ENCODE measurements at regions not wholly inside any gene's neighbourhood (a gene's known extent, or its start where the extent isn't known, plus 50 kb on each side); places are given as distances from the start of the nearest gene placed in this dataset.

DNA sequence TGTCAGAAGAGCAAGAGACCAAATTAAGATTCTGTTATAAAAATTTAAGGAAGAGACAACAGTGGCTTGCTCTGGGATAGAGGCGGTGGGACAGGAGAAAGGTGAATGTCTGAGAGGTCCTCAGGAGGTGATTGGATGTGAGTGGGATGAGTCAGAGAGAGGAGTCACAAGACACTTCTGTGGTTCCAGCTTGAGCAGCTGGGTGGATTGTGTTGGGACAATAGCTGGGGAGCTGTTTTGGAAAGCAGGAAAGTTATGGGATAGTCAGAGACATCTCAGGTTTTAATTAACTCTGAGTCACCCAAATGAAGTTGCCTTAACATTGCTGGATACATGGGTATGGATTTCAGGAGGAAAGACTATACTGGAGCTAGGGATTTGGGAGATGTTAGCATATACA, 218.0 kb upstream of the TRIB2 start:
- no peak for DNase-seq (ENCODE audit: low read depth)

DNA sequence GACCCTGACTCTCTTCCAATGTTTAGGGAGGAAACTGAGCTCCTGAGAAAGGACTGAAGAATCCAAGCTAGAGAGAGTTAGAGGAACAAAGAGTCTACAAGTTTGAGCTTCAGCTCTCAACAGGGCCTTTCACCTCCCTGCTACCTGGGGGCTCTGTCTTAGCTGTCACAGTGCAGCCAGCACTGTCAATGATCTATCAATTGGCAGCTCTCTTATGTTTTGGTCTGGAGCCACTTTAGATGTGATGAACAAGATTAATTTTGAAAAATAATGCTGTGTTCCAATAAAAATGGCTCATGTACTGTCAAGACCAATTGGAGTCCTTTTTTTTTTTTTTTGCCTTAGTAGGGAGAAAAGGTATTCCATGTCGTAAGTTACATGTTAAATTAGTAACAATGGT, 215.8 kb upstream of the TRIB2 start:
- DNase-seq (ENCODE audit: low read depth) = no peak

DNA sequence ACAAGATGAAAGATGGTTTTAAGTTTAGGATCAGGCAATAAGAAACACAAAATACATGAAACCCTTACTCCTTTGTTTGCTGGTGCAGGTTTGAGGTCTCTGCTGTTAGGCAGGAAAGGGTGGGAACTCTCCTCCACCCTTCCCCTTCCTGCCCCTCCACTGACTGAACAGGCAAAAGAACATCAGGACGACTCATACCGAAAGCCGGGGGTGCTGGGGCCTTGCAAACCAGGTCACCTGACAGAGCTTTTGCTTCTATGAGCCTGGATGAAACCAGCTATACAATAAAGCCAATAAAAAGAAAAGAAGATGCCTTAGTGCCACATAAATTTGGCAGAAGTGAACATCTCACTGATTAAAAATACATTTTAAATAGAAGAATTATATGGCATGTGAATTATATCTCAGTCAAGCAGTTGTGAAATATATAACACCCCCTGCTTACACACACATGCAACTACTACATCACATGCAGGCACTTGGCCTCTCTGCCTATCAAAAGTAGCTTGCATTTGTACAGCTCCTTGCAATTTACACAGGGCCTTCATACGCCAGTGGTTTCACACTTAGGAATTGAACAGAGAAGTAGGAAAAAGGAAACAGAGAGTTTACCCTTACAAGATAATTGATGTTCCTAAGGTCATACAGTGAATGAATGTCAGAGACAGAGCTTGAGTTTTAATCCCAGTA, 215.1 kb upstream of the TRIB2 start:
- DNase-seq (ENCODE audit: low read depth) = no peak

DNA sequence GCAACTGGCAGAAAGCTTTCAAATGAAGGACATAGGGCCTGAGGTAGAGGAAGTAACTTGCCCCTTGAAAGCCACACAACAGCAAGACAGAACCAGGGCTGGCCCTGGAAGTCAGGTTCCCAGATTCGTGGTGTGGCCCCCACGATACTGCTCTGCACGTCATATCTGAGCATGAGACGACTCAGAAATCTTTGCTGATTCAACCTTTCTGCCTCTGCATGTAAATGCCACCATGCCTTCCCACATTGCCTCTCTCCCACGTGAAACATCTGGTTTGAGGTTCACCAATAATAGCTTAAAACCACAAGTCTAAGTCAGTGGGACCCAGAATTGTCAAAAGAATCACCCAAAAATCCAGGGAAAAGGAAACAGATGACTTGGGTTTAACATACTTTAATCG, 214.0 kb upstream of the TRIB2 start:
- no peak for DNase-seq (ENCODE audit: low read depth)

DNA sequence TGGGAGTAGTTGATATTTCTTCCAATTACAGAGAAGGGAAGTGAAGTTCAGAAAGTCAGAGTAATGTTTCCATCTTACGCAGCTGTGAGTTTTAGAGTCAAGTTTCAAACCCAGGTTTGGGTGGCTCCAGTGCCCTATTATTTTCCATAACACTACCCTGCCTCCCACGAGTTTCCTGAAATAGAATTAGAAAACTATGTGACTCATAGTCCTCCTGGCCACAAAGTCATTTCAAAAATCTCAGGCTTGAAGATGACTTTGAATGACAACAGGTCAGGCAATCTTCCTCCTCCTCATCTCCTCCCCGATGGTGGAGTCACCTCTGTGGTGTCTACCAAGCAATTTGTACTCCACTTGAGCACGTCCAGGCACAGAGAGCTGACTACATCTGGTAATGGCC, 212.3 kb upstream of the TRIB2 start:
- DNase-seq (ENCODE audit: low read depth) = peak; percentile 64

DNA sequence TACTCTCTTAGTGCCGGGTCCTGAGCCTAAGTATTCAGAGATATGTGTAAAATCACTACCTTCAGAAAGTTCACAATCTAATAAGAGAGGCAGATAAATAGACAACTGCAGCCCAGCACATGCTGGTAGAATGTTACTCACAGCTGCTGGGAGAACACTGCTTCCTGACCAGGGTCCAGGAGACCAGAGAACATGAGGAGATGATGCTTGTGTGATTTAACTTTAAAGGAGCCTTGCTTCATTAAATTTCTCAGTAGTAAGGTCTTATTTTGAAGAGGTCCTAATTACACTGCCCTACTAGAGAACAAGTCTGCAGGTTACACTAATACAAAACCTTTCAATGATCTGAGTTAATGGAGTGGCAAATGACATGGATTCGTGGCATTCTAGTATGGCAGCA, 209.9 kb upstream of the TRIB2 start:
- no peak for DNase-seq (ENCODE audit: low read depth)

DNA sequence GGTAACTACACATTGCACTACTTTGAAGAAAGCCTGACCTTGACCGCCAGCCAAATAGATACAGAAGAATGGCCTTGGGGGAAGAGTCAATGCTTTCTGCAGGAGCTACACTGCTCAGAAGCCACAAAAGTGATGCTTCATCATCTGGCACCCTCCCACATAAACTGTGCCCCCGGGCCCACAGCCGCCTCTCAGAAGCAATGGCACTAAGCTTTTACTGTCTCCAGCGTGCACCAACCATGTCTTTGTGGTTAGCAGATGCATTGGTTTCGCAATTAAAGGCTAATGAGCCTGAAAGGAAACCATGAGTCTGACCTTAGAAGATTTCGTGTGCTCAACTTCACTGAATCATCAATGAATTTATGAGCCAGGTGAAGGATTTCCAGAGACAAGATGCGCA, 209.4 kb upstream of the TRIB2 start:
- no peak for DNase-seq (ENCODE audit: low read depth)

DNA sequence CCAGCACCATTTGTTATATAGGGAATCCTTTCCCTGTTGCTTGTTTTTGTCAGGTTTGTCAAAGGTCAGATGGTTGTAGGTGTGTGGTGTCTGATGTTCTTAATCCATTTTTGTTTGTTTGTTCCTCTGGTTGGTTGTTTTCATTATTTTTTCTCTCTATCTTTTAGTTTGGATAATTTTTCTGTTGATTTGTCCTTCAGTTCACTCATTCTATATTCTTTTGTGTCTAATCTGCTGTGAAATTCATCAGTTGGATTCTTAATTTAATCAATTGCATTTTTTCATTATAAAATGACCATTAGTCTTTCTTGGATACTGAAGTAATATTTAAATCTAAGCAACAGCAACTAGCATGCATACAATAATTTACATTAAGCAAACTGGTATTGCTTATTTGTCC, 206.7 kb upstream of the TRIB2 start:
- no peak for DNase-seq (ENCODE audit: low read depth)

DNA sequence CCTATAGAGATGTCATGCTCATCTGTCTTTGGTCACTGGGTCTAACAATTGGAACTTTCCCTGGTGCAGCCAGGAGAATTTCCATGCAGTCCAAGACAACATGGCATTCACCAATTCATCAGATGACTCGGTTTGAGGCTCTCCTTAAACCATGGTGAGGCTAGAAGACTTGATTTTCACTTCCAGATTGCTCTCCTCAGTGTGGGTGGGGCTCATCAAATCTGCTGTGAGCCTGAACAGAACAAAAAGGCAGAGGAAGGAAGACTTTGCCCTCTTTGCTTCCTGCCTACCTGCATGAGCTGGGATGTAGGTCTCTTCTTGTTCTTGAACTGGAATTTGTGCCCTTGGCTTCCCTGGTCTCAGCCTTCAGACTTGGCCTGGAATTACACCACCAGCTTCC, 203.4 kb upstream of the TRIB2 start:
- no peak for DNase-seq (ENCODE audit: low read depth)

DNA sequence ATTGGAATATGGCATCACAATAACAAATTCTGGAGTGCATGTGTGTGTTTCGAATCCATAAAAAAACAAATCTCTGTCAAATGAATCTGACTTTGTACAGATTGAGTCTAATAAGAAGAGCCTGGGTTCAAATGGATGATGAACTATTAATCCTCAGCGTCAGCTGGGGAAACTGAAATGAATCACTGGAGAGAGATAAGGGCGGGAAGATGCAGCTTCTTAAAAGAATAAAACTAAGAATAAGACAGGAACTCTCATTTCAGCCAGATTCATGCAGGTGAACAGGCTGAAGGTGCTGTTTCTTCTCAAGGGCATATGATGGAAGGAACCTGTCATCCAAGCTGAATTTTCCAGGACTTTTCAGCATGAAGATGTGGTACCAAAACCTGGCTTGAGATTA, 202.6 kb upstream of the TRIB2 start:
- DNase-seq (ENCODE audit: low read depth) = no peak

DNA sequence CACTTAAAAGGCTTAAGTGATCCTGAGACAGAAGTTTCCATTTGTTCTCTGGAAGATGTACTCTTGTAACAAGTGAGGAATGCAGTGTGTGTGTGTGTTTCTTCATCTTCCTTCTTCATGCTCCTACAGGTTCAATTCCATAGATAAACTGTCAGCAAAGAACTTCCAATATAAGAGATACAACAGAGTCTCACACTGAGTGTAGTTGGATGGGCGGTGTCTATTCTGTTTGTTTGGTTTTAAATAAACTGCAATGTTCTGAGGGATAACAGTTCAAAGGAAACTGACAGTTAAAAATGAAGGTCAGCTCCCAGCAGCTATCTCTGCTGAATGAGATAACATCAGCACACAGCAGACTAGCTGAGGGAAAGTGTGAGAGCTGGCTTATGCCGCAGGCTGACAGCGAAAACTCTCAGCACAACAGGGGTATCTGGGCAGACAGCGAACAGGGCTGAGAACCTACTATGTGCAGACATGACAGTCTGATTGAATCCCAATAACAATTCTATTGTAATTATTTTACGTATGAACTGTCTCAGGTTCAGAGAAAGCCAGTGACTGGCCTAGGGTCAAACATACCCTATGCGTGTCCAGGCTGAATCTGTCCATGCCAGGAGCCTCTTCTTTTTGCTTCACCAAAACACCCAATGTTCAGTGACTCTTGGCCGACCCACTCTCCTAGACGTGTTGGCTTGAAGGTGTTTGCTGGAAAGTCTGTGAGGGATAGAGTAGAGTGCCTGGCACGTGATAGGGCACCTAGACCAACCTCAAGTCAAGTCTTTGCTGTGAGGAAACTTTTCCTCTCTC, 201.9 kb upstream of the TRIB2 start:
- DNase-seq (ENCODE audit: low read depth) = no peak

DNA sequence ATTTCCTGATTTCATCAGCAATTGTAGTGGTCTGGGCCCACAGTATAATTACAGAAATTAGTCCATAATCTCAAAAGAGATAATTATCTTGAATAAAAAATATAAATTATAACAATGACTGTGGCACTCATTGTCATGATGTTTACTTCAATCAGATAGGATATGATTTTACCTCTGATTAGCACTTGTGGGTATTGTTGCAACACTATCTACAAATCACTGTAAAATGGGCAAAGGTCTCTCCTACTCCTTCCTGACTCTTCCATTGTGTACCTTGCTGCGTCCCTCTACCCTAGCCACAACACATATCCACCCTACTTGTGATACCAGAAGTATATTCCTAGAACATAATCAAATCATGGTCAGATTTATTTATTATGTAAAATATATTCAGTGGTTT, 200.9 kb upstream of the TRIB2 start:
- DNase-seq (ENCODE audit: low read depth) = no peak

DNA sequence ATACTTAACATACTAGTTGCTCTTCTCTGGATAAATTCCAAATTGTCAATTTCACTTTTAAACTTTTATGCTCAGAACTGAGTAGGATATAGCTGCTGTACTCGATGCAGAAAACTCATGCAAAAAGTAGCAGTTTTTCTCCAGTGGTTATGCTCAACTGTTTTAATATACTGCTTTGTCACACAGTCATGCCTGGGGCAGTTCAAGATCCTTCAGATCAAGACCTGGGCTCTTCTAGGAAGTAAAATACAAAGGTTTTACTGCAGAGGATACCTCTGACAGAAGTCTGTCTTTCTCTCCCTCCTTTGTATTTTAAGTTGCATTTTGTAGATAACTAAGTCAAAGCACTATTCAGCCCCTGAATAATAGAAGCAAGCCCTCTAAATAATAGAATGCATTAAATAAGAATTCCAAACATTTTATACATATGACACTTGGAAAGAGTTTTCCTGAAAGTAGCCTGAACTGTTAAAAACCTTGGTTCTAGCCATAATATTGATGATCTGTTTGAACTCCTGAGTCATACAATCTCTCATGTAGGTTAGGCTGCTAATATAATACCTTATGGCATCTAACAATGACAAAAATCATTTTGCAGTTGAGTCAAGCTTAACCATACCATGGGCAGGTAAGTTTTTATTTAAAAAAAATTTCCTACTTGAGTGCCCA, 183.3 kb upstream of the TRIB2 start:
- no peak for DNase-seq (ENCODE audit: low read depth)

DNA sequence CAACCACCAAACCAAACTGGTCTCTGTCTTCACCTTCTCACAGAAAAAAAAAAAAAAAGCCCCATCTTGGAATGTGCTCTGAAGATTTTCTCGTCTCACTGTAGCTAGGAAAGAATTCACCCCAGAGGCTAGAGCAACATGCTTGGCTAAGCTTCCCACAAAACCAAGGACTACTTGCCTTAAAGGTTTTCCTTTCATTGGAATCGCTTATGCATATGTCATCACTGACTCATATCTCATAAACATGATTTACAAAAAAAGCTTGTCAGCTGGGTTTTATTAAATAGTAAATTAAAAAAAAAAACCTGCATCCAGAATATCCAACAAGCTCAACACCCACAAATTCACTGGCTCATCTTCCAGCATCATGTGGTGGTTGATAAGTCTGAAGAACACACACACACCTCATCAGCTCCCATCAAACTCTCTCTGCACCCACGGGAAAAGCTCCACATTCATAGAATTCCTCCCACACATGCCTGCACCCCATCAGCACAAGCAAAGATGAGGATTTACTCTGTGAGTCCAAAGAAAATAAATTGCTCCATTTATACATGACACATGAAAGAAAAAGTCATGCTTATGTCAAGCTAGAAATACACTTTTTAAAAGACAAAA, 182.0 kb upstream of the TRIB2 start:
- peak; percentile 99 for DNase-seq (ENCODE audit: low read depth)

DNA sequence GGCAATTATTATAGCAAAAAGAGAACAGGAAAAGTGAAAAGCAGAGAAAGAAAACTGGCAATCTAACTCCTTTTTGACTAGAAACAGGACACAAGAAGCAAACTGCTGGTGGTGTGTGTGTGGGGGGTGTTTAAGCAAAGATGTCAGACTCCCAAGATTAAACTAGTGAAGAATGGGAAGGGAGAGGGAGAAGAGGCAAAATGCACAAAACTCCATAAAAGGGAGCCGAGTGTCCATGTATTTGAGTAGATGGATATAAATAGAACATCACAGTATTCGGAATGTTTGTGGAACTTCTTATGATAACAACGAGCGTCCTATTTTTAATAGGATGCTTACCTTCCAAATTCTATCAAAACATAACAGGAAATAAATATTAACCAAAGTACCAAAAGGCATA, 179.8 kb upstream of the TRIB2 start:
- DNase-seq (ENCODE audit: low read depth) = no peak

DNA sequence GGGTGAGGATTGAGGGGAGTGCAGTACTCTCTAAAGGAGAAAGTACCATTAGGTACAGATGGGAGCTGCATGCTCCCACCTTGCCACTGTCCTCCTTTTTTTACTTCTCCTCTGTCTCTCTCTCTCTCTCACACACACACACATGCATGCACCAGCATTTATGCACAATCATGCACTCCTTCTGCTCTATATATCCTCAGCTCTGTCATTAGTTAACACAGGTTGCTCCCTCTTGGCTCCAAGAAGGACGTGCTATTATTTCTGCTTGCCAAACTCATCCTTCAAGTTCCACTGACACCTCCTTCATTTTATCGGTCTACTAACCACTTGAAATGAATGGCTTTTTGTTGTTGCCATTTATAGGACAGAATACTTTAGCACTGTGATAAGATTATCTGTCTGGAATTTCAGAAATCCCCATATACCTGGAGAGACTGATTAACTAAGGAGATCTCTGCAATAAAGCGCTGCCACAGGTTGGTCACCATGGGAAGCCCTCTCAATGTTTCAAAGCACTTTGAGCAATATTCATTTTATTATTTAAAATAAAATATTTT, 178.5 kb upstream of the TRIB2 start:
- no peak for DNase-seq (ENCODE audit: low read depth)

DNA sequence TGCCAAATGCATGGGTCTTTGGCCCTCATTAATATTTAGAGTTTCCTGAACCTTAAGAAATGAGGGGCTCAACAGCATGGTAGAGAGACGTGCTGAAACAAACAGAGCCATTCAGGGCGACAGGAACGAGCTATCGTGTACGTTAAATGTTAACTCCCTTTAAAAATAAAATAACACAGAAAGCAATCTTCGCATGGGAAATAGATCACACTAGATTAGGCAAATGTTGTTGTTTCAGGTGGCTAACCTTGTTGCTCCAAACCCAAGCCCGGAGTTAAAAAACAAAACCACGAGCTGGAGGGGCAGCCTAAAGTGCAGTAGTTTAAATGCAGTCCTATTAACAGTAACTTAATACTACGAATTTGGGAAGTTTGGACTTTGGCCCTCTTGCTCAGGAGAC, 177.4 kb upstream of the TRIB2 start:
- no peak for DNase-seq (ENCODE audit: low read depth)

DNA sequence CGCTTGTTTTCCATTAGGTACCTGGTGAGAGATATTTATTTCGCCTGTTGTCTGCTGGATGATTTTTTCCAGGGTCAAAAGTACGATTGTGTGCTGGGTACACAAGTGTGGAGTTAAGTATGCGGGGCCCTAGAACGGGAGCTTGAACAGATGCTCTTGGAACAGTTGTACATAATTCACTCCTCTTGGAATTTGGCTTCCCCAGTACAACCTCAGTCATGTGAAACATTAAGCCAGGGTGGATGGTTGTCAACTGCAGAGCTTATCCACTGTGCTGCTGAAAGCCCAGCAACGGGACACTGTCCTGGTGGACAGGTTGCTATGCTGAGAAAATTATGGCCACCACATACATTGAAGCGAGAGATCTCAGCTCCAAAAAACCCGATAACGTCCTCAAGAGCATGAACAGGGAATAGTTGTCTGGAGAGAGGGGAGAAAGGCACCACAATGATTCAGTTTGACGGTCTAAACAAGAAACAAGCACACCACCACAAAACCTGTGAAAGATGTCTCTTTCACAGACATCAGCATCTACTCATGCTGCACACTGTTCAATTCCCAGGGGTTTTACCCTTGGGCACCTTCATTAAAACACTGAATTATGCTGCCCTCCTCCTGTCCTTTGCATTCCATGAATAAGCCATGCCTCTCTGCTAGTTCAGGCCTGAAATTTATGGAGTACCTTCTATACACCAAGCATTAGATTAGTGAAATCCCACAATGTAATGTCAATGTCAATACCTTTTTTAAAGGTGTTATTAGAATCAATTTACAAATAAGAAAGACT, 176.8 kb upstream of the TRIB2 start:
- no peak for DNase-seq (ENCODE audit: low read depth)

DNA sequence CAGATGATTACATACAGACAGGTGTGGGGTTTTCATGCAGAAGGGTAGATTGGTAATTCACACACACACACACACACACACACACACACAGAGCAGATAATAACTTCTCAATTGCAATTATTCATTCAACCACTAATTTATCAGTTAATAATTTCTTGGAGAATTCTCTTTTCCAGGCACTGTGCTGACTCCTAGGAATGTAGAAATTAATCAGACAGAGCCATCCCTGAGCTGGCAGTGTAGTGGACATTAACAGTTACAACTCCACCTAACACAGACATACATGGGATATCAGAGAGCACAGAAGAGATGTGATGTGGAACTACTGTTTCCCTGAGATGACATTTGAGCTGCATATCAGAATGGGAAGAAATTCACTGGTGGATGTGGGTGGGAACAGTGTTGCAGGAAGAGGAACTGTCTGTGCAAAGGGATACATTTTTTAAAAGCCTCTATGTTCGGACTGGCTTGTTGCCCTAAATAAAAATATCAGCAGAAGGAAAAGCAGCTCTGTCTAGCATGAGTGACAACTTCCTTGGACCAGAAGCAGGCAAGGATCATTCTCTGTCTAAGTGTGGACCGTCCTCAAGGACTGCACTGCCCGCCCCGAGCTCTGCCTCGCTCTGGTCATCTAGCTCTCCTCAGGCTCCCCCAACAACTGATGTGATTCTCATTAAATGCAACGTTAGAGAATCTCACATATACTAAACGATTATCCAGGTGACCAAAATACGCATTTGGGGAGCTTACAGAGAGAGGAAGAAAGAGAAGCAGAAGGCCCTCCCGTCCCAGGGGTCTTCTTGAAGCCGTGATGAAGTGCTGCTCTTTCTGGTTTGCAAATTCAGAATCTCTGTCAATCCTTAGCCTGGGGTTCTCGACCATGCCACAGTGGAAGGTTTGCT, 173.4 kb upstream of the TRIB2 start:
- DNase-seq (ENCODE audit: low read depth) = no peak

DNA sequence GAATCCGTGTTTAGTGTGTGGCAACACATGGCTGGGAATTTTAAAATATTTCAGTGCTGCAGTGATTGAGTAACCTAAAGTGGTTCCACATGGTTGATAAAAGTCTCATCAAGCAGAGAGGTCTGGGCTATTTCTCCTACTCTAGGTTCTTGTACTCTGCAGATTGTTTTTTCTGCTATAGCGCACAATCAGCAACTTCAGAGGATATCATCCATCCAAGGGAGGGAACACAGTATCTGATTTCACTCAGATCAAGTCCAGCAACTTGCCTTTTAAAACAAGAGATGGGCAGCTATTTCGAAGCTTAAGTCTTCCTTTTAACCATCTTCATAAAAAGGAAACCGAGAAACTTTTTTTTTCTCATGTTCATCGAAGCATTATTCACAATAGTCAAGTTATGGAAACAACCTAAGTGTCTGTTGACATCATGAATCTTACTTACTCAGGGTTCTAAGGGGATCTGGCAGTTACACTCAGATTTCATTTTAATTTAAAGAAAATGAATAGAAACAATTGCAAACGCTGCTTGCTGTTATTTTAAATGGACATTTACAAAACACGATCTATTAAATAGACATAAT, 172.7 kb upstream of the TRIB2 start:
- DNase-seq (ENCODE audit: low read depth) = no peak

Data from HS-27A (cell line).